Skin of body (tissue), 1 donor: ENCODE measurements at regions not wholly inside any gene's neighbourhood (a gene's known extent, or its start where the extent isn't known, plus 50 kb on each side); places are given as distances from the start of the nearest gene placed in this dataset.

ENCODE experiments used
- DNase-seq: peaks from one replicate; lab custom pipeline; 2025; lab: John Stamatoyannopoulos, UW

DNA sequence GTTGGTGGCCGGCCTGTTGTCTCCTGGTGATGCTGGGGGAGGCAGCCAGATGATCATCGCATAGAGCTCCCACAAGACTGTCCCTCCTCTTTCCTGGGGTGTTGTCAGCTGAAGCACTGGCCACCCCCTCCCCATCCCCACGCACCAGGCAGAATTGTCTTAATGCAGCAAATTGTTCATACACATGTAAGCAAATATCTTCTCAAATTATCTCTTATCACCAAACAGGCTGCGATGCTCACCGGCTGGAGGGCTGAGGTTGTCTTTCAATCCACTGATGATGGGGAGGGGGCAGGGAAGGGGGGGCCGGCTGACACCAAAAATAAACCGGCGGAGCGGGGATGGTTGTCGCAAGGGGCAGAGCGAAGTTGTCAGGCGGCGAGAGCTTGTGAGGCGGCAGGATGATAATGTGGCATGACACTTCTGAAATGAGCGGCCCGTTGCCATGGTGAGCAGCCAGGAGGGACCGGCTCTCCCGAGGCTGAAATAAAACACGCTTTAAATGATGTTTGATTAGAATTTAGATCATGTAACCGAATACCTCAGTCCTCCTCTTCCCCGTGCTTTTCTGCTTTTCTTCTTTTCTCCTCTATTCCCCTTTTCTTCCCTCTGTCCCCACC lies 59.8 kb downstream of the MRM1 start:
- no peak for DNase-seq

DNA sequence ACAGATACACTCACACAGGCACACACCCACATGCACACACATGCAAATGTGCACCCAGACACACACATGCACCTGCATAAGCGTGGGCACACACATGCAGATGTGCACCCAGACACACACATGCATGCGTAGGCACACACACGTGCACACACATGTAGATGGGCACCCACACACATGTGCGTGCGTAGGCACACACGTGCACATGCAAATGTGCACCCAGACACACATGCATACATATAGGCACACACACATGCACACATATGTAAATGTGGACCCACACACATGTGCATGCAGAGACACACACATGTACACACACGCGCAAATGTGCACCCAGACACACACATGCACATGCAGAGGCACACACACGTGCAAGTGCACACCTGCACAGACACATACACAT lies 60.3 kb downstream of the MRM1 start:
- no peak for DNase-seq

DNA sequence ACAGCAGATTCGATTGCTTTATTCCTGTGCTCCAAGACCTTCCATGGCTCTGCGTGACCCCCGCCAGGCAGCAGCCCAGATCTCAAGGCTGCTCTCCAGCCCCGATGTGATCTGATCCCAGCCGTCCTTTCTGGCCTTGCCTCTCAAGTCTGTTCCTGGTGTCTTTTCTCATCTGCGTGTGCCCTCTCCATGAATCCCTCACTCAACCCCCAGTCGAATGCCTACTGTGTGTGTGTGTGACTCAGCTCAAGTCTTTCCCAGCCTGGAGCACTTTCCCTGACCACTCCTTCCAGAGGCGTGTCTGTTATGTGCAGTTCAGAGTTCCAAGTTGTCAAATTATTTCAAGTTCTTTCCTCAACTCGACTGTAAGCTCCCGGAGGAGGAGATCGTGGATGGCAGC lies 64.0 kb downstream of the MRM1 start:
- no peak for DNase-seq

GRCh38 chr17:36667922-36668321 lies 66.5 kb downstream of the MRM1 start:
- DNase-seq: no peak

- DNase-seq: no peak
Measured at GRCh38 chr17:36668824-36669223, 67.4 kb downstream of the MRM1 start.

DNA sequence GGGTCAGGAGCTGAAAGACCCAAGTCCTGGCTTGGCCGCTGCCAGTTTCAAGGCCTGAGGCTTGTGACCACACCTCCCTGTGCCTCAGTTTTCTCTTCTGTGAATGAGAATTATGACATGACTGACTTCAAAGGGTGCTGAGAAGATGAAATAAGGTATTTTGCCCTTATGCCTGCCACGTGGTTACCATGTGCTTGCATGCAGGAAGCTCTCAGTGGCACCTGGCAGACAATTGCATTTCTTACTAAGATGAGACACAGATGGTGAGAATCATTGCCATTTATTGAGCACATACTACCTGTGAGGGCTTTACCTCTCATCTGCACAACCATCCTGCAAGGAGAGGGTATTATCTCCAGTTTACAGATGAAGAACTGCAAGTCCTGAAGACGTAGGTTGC lies 69.8 kb downstream of the MRM1 start:
- no peak for DNase-seq

GRCh38 chr17:36672403-36672918 lies 71.1 kb downstream of the MRM1 start:
- no peak for DNase-seq

- no peak for DNase-seq
Measured at GRCh38 chr17:36673068-36673467, 71.7 kb downstream of the MRM1 start.

DNA sequence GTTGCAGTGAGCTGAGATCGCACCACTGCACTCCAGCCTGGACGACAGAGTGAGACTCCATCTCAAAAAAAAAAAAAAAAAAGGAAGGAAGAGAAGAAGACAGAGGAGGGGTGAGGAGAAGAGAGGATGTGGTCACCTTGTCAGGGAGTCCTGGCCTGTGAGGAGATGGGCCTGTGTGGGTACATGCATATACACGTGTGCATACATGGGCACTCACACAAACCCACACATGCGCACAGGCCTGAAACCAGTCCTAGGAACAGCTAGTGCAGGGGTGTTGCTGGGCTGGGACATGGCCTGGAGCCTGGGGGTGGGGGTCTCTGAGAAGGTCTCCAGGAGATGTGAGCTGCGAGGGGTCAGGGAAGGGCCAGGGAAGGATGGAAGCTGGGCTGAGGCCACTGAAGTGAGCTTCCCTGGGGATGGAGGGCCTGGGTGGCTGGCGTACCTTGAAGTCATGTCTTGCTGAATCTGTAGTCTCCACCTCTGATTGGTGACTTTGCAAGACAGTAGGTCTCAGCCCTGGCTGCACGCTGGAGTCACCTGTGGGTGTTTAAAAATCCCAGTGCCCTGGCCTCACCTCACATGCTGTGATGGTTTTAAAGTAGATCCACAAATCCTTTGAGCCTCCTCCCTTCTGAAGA lies 72.4 kb downstream of the MRM1 start:
- no peak for DNase-seq

- no peak for DNase-seq
Measured at GRCh38 chr17:36674278-36674650, 72.9 kb downstream of the MRM1 start.

GRCh38 chr17:36675250-36675649 lies 73.9 kb downstream of the MRM1 start:
- DNase-seq: no peak

DNA sequence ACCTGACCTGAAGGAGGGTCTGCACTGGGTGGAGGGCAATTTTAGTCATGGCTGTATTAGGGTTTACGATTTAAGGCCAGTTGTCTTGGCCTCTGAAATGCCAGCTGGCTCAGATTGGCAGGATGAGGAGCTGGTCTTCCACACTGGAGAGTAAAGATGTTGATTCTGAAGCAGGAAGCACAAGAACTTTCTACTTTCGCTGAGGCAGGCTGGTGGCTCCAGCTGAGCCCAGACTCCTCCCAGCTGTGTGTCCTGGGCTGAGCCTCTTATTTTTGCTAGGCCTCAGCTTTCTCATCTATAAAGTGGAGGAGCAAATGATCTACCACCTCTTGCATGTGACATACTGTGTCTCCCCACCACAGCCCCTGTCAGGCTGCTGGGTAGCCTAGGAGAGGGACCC lies 74.4 kb downstream of the MRM1 start:
- no peak for DNase-seq

- no peak for DNase-seq
Measured at GRCh38 chr17:36679815-36680467, 78.6 kb downstream of the MRM1 start.

DNA sequence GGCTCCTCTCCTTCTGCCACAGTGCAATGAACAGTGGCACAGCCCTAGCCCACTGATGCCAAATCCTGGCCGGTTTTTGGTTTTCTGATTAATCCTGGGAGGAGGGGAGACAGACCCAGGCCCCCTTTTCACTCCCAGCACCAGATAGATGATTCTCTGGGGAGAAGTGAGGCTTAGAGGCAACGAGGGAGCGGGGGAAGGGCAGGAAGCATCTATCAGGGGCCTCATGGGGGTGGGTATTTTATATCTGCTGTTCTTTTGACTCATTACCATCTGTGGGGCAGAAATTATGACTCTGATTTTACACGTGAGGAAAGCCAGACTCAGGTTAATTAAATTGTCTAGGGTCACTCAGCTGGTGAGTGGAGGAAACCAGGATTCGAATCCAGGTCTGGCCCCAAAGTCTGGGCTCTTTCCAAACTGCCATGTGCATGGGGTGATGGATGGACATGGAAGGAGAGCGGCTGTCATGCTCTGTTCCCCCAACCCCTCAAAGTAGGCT lies 79.4 kb downstream of the MRM1 start:
- DNase-seq: no peak

GRCh38 chr17:36682773-36683172 lies 81.4 kb downstream of the MRM1 start:
- DNase-seq: no peak

DNA sequence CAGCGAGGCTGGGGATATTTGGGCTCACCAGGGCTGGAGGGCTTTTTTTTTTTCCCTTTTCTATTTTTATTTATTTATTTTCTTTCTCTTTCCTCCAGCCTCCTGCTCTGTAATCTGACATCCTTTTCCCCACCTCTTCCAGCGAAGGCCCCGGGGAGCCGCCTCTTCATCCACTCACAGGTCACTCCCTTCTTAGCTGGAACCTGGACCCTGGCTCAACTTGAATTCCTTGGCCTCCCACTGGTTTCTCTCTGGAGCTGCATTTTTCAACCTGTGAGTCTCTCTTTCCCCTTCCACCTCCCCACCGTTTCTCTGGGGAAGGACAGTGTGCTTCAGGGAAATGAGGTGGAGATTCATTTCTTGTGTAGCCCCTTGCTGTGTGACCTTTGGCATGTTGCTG lies 82.0 kb downstream of the MRM1 start:
- no peak for DNase-seq

- no peak for DNase-seq
Measured at GRCh38 chr17:36684134-36684533, 82.8 kb downstream of the MRM1 start.

DNA sequence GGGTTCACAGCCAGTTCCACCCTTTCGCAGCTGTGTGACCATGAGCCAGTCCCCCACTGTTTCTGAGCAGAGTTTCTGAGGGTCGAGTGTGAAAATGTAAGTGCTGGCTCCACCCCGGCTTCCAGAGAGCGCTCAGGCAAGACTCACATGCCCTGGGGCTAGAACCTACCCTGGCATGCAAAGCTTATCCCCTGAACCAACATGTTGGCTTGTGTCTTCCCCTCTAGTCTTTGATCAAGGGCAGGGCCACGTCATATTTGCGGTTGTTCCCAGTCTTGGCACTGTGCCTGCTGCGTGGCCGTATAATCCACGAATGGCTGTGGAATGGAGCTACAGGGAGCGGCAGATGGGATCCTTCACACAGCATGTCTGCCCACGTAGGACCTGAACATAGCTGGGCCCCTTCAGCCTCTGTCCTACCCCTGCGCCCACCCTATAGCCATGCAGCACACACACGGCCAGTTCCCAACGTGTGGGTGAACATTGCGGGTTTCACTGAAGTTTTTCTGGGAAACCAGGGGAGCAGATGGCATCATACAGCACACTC lies 84.8 kb downstream of the MRM1 start:
- DNase-seq: no peak

GRCh38 chr17:36687736-36688135 lies 86.4 kb downstream of the MRM1 start:
- DNase-seq: no peak

DNA sequence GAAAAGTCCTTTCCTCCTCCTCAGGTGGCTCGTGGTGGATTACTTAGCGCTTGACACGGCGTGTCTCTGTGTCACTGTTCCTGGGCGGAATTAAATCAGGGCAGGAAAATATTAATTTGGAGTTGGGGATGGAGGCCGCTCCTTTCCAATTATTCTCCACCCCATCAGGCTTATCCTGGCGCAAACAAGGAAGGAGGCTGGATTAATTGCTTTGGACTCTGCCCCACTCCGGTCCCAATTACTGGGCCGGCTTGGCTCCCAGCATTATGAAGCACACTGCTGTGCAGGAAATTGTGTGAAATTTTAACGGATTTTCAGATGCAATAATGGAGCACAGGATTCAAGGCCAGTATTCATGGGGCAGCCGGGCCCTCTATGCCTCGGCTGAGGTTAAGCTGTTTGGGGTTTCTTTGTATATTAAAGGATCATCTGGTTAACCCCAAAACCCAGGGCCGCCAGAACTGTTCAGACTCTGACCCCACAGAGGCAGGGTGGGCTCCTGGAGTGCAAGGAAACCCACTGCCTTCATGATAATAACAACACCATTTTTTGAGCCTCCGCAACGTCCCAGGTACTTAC lies 87.8 kb downstream of the MRM1 start:
- DNase-seq: no peak

DNA sequence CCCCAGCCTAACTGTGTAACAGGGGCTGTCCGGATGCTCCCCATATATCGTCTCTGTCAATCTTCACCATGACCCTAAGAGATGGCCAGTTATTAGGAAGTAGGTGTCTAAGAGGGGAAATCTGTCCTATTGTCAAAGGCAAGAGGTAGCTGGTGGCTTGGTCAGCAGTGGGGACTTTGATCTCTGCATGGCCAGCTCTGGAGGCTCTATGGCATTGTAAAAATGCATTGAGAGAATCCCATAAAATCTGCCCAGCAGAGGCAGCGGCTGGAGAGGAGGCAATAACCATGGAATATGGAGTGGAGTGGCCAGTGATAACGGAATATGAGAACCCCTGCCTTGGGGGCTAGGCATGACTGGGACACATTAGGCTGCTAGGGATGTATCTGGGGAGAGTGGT lies 88.8 kb downstream of the MRM1 start:
- no peak for DNase-seq

- no peak for DNase-seq
Measured at GRCh38 chr17:36691606-36692005, 90.2 kb downstream of the MRM1 start.
